GM21786 (cell line): ENCODE measurements at regions not wholly inside any gene's neighbourhood (a gene's known extent, or its start where the extent isn't known, plus 50 kb on each side); places are given as distances from the start of the nearest gene placed in this dataset.
"Not testable (repeated sequence)": the region's sequence is repeated elsewhere in the genome, so short reads cannot be mapped to it uniquely, and the experiment has no call there.

Experiments
- ATAC-seq: cut with Tn5 transposase; IDR thresholded peaks from one replicate; pipeline ENCODE4 v1.9.1; 2021; ENCODE audit not compliant: unreplicated experiment

DNA sequence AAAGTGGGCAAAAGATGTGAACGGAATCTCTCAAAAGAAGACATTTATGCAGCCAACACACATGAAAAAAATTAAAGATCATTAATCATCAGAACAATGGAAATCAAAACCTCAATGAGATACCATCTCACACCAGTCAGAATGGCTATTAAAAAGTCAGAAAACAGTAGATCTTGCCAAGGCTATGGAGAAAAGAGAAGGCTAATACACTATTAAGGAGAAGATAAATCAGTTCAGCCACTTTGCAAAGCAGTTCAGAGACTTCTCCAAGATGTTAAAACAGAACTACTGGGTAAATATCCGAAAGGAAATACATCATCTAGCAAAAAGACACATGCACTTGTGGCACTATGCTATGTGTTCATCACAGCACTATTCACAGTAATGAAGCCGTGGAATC lies 388.2 kb upstream of the LUZP2 start:
- no peak for ATAC-seq

- ATAC-seq = no peak
These were observed 374.6 kb upstream of the LUZP2 start for GRCh38 chr11:24122291-24122690.

- no peak for ATAC-seq
These were observed 372.0 kb upstream of the LUZP2 start for GRCh38 chr11:24124876-24125275.

DNA sequence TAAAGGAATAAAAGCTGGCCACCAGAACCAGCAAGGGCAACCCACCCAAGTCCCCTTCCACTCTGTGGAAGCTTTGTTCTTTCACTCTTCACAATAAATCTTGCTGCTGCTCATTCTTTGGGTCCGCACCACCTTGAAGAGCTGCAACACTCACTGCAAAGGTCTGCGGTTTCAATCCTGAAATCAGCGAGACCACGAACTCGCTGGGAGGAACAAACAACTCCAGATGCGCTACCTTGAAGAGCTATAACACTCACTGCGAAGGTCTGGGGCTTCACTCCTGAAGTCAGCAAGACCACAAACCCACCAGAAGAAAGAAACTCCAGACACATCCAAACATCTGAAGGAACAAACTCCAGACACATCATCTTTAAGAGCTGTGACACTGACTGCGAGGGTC lies 365.2 kb upstream of the LUZP2 start:
- no peak for ATAC-seq

DNA sequence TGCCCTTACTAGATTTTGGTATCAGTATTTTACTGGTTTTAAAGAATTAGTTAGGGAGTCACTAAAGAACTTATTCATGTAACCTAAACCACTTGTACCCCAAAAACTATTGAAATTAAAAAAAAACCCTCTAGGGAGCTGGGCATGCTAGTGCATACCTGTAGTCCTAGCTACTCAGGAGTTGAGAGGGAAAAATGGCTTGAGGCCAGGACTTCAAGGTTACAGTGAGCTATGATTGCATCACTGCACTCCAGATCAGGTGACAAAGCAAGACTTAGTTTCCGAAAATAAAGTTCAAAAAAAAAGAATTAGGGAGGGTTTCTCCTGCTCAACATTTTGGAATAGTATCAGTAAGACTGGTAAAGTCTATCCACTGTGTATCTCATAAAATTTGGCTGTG lies 364.4 kb upstream of the LUZP2 start:
- no peak for ATAC-seq

GRCh38 chr11:24134879-24135589 lies 361.8 kb upstream of the LUZP2 start:
- ATAC-seq = no peak

DNA sequence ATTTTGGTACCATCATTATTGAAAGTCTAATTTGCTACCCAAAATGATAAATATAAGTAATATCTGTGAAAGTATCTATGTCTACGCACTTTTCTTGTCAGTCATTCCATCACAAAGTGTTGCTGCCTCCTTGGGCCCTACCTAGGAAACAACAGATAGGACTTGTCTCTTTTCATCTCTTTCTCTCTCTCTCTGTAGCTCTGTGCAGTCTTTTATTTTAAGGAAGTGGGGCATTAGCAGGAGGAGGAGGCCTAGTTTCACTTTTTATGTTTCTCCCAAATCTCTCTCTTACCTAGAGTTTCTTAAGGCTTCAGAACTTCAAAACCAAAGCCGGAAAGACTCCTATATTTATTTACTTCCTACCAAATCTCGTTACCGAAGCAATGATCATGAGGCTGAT lies 354.8 kb upstream of the LUZP2 start:
- no peak for ATAC-seq

DNA sequence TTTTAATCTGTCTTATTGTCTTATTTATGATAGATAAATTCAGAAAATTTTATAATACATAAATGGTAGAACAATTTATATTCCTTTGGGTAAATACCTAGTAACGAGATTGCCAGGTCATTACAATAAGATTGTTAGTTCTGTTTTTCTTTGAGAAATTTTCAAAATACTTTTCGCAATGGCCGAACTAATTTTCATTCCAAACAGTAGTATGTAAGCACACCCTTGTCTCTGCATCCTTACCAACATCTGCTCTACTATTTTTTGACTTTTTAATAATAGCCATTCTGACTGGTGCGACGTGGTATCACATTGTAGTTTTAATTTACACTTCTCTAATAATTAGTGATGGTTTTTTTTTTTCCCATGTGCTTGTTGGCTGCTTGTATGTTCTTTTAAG lies 351.4 kb upstream of the LUZP2 start:
- no peak for ATAC-seq

DNA sequence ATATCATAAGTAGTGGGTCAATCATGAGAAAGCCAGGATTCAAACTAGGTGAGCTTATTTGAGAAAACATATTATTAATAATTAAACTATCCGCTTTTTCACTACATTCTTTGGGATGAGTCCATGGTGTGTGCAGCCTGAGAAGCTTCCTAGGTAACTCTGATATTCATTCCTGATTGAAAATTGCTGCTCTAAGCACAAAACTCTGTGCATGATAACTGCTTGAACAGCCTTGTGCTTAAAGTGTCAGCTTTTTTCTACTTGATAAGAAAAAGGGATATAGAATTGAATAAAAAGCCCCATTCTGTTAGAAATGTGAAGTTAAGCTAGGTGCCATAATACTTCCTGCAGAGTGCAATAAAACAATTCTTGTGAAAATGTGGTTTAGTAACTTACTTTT lies 343.5 kb upstream of the LUZP2 start:
- ATAC-seq = no peak

DNA sequence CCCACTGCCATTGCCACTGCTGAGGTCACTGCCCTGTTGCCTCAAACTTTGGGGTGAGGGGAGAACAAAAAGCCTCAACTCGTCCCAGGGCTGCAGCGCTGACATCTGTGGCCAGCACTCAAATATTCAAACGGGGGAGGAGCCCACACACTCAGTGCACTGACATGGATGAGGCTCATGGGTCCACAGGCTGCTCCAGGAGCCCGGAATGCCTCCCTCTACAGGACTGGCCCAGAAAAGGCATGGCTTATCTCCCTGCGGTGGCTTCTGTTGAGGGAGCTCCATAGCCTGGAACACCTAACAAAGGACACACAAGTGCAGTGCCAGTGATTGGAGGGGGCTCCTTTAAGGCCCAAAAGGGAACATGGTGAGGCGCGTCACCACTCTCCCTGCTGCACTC lies 341.1 kb upstream of the LUZP2 start:
- no peak for ATAC-seq

- ATAC-seq = no peak
These were observed 339.5 kb upstream of the LUZP2 start for GRCh38 chr11:24157316-24157715.

DNA sequence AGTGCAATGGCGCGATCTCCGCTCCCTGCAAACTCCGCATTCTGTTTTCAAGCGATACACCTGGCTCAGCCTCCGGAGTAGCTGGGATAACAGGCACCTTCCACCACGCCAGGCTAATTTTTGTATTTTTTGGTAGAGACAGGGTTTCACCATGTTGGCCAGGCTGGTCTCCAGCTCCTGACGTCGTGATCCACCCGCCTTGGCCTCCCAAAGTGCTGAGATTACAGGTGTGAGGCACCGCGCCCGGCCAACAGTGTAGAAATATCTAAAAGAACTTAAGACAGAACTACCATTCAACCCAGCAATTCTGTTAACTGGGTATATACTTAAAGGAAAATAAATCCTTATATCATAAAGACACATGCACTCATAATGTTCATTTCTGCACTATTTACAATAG lies 335.3 kb upstream of the LUZP2 start:
- ATAC-seq = no peak

- no peak for ATAC-seq
These were observed 333.7 kb upstream of the LUZP2 start for GRCh38 chr11:24163146-24163545.

DNA sequence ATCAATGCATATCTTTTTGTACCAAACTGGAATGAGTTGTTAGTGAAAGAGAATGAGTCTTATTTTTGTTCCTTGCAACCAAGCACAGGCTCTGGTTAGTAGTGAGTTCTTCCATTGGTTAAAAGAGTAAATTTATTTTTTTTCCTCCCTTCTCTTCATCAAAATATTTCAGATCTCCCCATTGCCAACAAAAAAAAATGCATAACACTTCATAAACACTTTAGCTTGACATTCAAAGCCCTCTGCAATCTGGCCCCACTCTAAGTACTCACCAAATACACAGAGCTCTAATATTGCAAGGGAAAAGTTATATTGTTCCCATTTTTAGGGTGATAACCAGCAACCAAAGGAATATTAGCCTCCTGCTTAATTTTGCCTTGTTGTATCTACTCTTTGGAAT lies 333.0 kb upstream of the LUZP2 start:
- ATAC-seq = no peak

DNA sequence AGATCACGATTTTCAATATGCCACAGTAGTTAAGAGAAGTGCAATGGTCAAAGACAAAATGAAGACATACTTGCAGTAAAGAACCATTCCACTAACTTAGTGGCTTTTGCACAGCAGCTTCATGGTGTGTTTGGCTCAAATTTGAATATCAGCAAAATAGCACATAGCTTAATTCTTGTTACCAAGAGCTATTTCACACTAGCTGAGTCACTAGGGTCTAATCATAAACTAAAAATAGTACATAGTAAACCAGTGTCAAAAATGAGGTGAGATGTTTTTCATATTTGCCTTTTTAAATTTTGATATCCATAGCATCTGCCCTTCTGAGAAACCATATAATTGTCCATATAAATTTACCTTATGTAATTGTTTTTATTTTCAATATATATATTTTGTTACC lies 325.0 kb upstream of the LUZP2 start:
- no peak for ATAC-seq

GRCh38 chr11:24181395-24182047 lies 315.3 kb upstream of the LUZP2 start:
- ATAC-seq = no peak

GRCh38 chr11:24185535-24185934 lies 311.3 kb upstream of the LUZP2 start:
- not testable (repeated sequence) for ATAC-seq

DNA sequence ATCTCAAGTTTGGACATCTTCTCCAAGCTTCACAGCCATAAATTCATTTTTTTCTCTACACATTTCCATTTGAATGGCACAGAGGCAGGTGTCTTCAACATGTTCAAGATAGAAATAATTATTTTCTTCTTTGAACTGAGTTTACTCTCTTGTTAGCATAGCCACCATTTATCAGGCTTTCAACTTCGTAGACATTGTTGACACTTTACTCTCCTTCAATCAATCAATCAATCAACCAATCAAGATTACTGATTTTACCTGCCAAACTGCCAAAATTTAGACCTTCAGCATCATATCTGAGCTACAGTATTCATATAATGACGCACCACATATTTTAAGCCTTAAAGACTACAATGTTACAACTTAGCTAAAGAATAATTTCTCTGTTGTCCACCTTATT lies 300.1 kb upstream of the LUZP2 start:
- no peak for ATAC-seq

- no peak for ATAC-seq
These were observed 298.4 kb upstream of the LUZP2 start for GRCh38 chr11:24198481-24198880.

GRCh38 chr11:24199461-24199860 lies 297.4 kb upstream of the LUZP2 start:
- ATAC-seq = no peak

DNA sequence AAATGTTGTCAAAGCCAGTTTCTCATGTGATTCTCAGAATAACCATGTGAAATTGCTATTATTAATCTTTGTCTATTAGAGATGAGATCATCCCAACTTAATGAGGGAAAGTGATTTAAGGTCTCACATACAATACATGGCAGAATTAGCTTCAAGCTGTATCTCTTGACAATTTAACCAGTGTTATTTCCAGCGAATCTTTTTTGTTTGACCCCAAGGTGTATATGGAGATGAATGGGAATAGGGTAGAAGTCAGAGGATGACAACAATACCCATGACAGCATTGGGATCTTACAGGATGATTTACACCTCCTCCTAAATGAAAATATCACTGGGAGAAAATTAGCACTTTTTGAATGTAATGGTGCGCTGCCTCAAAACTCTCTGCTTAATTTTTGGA lies 290.8 kb upstream of the LUZP2 start:
- ATAC-seq = no peak

GRCh38 chr11:24206511-24206910 lies 290.3 kb upstream of the LUZP2 start:
- no peak for ATAC-seq

- no peak for ATAC-seq
These were observed 280.4 kb upstream of the LUZP2 start for GRCh38 chr11:24216488-24216887.
